ENCODE measurements at regions not wholly inside any gene's neighbourhood (a gene's known extent, or its start where the extent isn't known, plus 50 kb on each side); places are given as distances from the start of the nearest gene placed in this dataset.
"Not testable (repeated sequence)": the region's sequence is repeated elsewhere in the genome, so short reads cannot be mapped to it uniquely, and the experiment has no call there.

GRCh38 chr2:109722026-109722425, 72.1 kb upstream of the RGPD5 start:
- Mint-ChIP-seq H3K4me1 (no peaks in the 10 kb centered on the region), H3K4me3 (no peak overlapping the region), H3K36me3 (no peaks in the 10 kb centered on the region), H3K27ac (no peak overlapping the region), H3K9me3 (no peaks in the 10 kb centered on the region)
- DNase-seq (ENCODE audit: low spot score in 2 of 2) (no peak), ATAC-seq (no peak)

- not testable (repeated sequence) for H3K4me3 Mint-ChIP-seq, ATAC-seq, H3K9me3 Mint-ChIP-seq, H3K27ac Mint-ChIP-seq, H3K4me1 Mint-ChIP-seq, H3K36me3 Mint-ChIP-seq
- peak in 1 of 2 donors; percentile 8 for DNase-seq (ENCODE audit: low spot score in 2 of 2)
Measured at GRCh38 chr2:109722640-109723039, 71.5 kb upstream of the RGPD5 start.

- not testable (repeated sequence) for H3K4me1 Mint-ChIP-seq, ATAC-seq
Measured at GRCh38 chr2:109723153-109723552, 71.0 kb upstream of the RGPD5 start.

GRCh38 chr2:109724533-109725460, 69.3 kb upstream of the RGPD5 start:
- ATAC-seq = no peak
- no peaks in the 10 kb centered on the region for H3K4me1 Mint-ChIP-seq
- peak in 1 of 2 donors; percentile 33 for DNase-seq (ENCODE audit: low spot score in 2 of 2)
- no peaks in the 10 kb centered on the region for H3K9me3 Mint-ChIP-seq
- no peak overlapping the region for H3K4me3 Mint-ChIP-seq
- H3K36me3 Mint-ChIP-seq = no peaks in the 10 kb centered on the region
- no peak overlapping the region for H3K27ac Mint-ChIP-seq

More at GRCh38 chr2:109723153-109723552, 71.0 kb upstream of the RGPD5 start:
- not testable (repeated sequence) for H3K36me3 Mint-ChIP-seq, H3K9me3 Mint-ChIP-seq, H3K27ac Mint-ChIP-seq, H3K4me3 Mint-ChIP-seq
- DNase-seq (ENCODE audit: low spot score in 2 of 2) = peak in 1 of 2 donors; percentile 2

- Mint-ChIP-seq H3K4me3 (no peak overlapping the region), H3K27ac (no peak overlapping the region), H3K9me3 (no peaks in the 10 kb centered on the region), H3K4me1 (no peaks in the 10 kb centered on the region), H3K36me3 (no peaks in the 10 kb centered on the region)
- DNase-seq (ENCODE audit: low spot score in 2 of 2) (peak in 1 of 2 donors; percentile 32), ATAC-seq (no peak)
Measured at GRCh38 chr2:109726379-109727270, 67.5 kb upstream of the RGPD5 start.

GRCh38 chr2:109727929-109728447, 66.1 kb upstream of the RGPD5 start:
- H3K36me3 Mint-ChIP-seq = no peaks in the 10 kb centered on the region
- ATAC-seq = peak; percentile 45
- H3K4me3 Mint-ChIP-seq = no peak overlapping the region

GRCh38 chr2:109733746-109734145, 60.4 kb upstream of the RGPD5 start:
- H3K4me3 Mint-ChIP-seq; H3K9me3 Mint-ChIP-seq; H3K4me1 Mint-ChIP-seq; H3K27ac Mint-ChIP-seq; H3K36me3 Mint-ChIP-seq; DNase-seq (ENCODE audit: low spot score in 2 of 2); ATAC-seq: not testable (repeated sequence)

More at GRCh38 chr2:109727929-109728447, 66.1 kb upstream of the RGPD5 start:
- no peaks in the 10 kb centered on the region for H3K4me1 Mint-ChIP-seq
- H3K27ac Mint-ChIP-seq = no peak overlapping the region
- H3K9me3 Mint-ChIP-seq = no peaks in the 10 kb centered on the region
- DNase-seq (ENCODE audit: low spot score in 2 of 2) = peak in 1 of 2 donors; percentile 37

GRCh38 chr2:109736177-109736827, 57.8 kb upstream of the RGPD5 start:
- Mint-ChIP-seq H3K4me3 (no peak overlapping the region), H3K27ac (no peak overlapping the region), H3K9me3 (no peaks in the 10 kb centered on the region), H3K36me3 (no peaks in the 10 kb centered on the region), H3K4me1 (no peaks in the 10 kb centered on the region)
- no peak for DNase-seq (ENCODE audit: low spot score in 2 of 2)
- ATAC-seq = no peak

Data from stimulated activated effector memory CD8-positive, alpha-beta T cell treated with anti-CD3 and anti-CD28 coated beads, Interleukin-12 subunit alpha, Interleukin-12 subunit beta, amount 100 ng/mL, for 72 hours (primary cell).